Panc1 (cell line): ENCODE measurements at regions not wholly inside any gene's neighbourhood (a gene's known extent, or its start where the extent isn't known, plus 50 kb on each side); places are given as distances from the start of the nearest gene placed in this dataset.
"Not testable (repeated sequence)": the region's sequence is repeated elsewhere in the genome, so short reads cannot be mapped to it uniquely, and the experiment has no call there.

Source experiments
- ATAC-seq: fragments of 200-7000 bp; cut with Tn5 transposase; 2 replicates; pipeline ENCODE4 v1.9.1; 2020; ENCODE audit warnings: mild to moderate bottlenecking, moderate library complexity
- BruUV-seq: library from RNA; stranded (reverse); fragments of 400-500 nt; replicated peaks from 2 replicates; lab custom pipeline; 2021; lab: Mats Ljungman, UMichigan
- CTCF ChIA-PET: fragments of 300-600 bp; sonication (Branson Sonifier 250); formaldehyde crosslinking; loops from one replicate; lab custom pipeline; 2022; ENCODE audit warnings: antibody characterized with exemption; lab: Charles Lee
- POLR2A ChIA-PET: fragments of 300-600 bp; sonication (Branson Sonifier 250); formaldehyde crosslinking; loops from one replicate; lab custom pipeline; 2022; ENCODE audit warnings: antibody characterized with exemption; lab: Charles Lee
- DNase-seq: peaks from one replicate; pipeline ENCODE4 v3.0.0-alpha.2; 2010; ENCODE audit warnings: low read depth, low spot score
- H3K27ac ChIP-seq: 2 replicates; pipeline ENCODE4 v1.5.1; 2011; ENCODE audit warnings: mild to moderate bottlenecking, low read length, inconsistent platforms
- H3K27me3 ChIP-seq: fragments of 200-500 bp; sonication (Bioruptor generic); 2 replicates; pipeline ENCODE4 v1.6.0; 2014; ENCODE audit warnings: low read length, inconsistent platforms; ENCODE audit not compliant: control insufficient read depth, insufficient read depth
- H3K36me3 ChIP-seq: fragments of 200-500 bp; sonication (Bioruptor generic); 2 replicates; pipeline ENCODE4 v1.5.1; 2014; ENCODE audit warnings: inconsistent platforms, mild to moderate bottlenecking, low read length, moderate library complexity; ENCODE audit not compliant: control insufficient read depth, insufficient read depth
- H3K4me1 ChIP-seq: 2 replicates; pipeline ENCODE4 v1.5.1; 2011; ENCODE audit warnings: inconsistent platforms, mild to moderate bottlenecking, low read length, moderate library complexity; ENCODE audit not compliant: control insufficient read depth, insufficient read depth
- H3K4me3 ChIP-seq, 2 experiments: 2 replicates each; pipeline ENCODE4 v1.5.1; 2011 to 2012; ENCODE audit warnings: low read depth in 2 of 2, low read length in 2 of 2, mild to moderate bottlenecking in 2 of 2, inconsistent platforms in 1 of 2, moderate library complexity in 1 of 2
- H3K9me3 ChIP-seq: fragments of 200-500 bp; sonication (Bioruptor generic); 2 replicates; pipeline ENCODE4 v1.5.1; 2014; ENCODE audit warnings: low read depth, mild to moderate bottlenecking, inconsistent platforms, low read length, moderate library complexity; ENCODE audit not compliant: control insufficient read depth, insufficient read depth
- POLR2AphosphoS5 ChIP-seq: IDR thresholded peaks from 2 replicates; pipeline ENCODE4 v1.6.1; 2012; ENCODE audit warnings: mild to moderate bottlenecking, low read depth, low read length, moderate library complexity
- SIN3A ChIP-seq: IDR thresholded peaks from 2 replicates; pipeline ENCODE4 v1.6.1; 2012; ENCODE audit warnings: low read depth, mild to moderate bottlenecking, low read length, moderate library complexity, borderline replicate concordance; ENCODE audit not compliant: insufficient read depth
- TCF7L2 ChIP-seq: IDR thresholded peaks from 2 replicates; pipeline ENCODE4 v1.6.1; 2011; ENCODE audit warnings: mild to moderate bottlenecking, low read depth, low read length, inconsistent platforms
- in situ Hi-C: cut with HindIII; loops from 2 replicates; pipeline ENCODE4 v1.10.0; 2016; ENCODE audit warnings: low sequenced_read_pairs, low pct_unique_long_range_greater_than_20kb
- intact Hi-C: fragments of 100-400 bp; cut with micrococcal nuclease; formaldehyde crosslinking; loops from one replicate; pipeline ENCODE4 v1.10.0; 2022; ENCODE audit not compliant: unreplicated experiment
- TF ChIP-seq, protein P1 (sequence below): fragments of 450-650 bp; IDR thresholded peaks from 2 replicates; pipeline ENCODE4 v1.5.1; 2017; ENCODE audit warnings: mild to moderate bottlenecking
- TF ChIP-seq, protein P2 (sequence below), 2 experiments: IDR thresholded peaks; 2 replicates each; pipeline ENCODE4 v1.6.1; 2011 to 2012; ENCODE audit warnings: low read depth in 2 of 2, control low read depth in 1 of 2, low read length in 1 of 2, mild to moderate bottlenecking in 1 of 2, moderate library complexity in 1 of 2; ENCODE audit not compliant: insufficient read depth in 1 of 2

DNA sequence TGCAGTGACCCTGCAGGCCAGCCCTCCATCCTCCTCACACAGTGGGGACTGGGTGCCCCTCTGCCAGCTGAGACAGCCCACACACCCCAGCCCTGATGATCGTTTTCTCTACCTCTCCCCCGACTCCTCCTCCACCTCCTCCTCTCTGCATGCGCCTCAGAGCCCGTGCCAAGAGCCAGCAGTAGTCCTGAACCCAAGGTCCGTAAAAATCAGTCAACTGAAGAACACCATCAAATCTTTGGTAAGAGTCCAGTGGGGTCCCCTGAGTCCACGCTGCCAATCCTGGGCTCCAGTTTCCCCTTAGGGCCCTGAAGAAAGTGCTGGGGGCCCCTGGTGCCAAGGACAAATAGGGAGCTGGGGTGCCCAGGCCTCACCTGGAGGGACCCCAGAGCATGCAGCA is 109.3 kb upstream of the FAN1 start:
- Histone ChIP-seq H3K9me3 (no peaks in the 10 kb centered on the region), H3K27me3 (no peaks in the 10 kb centered on the region), H3K36me3 (no peaks in the 10 kb centered on the region), H3K4me3 (no peak overlapping the region), H3K27ac (no peak overlapping the region), H3K4me1 (no peaks in the 10 kb centered on the region)
- DNase-seq (no peak), ATAC-seq (no peak)
- intact Hi-C loops (no loop called here), in situ Hi-C loops (no loop called here)
- POLR2A ChIA-PET = no interaction called here
- BruUV-seq = no TSS peak
- CTCF ChIA-PET = no interaction called here
- TF ChIP-seq, protein P1, sequence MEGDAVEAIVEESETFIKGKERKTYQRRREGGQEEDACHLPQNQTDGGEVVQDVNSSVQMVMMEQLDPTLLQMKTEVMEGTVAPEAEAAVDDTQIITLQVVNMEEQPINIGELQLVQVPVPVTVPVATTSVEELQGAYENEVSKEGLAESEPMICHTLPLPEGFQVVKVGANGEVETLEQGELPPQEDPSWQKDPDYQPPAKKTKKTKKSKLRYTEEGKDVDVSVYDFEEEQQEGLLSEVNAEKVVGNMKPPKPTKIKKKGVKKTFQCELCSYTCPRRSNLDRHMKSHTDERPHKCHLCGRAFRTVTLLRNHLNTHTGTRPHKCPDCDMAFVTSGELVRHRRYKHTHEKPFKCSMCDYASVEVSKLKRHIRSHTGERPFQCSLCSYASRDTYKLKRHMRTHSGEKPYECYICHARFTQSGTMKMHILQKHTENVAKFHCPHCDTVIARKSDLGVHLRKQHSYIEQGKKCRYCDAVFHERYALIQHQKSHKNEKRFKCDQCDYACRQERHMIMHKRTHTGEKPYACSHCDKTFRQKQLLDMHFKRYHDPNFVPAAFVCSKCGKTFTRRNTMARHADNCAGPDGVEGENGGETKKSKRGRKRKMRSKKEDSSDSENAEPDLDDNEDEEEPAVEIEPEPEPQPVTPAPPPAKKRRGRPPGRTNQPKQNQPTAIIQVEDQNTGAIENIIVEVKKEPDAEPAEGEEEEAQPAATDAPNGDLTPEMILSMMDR = no peak
- TF ChIP-seq POLR2AphosphoS5 (no peak), SIN3A (no peak), TCF7L2 (no peak)
- TF ChIP-seq, protein P2, sequence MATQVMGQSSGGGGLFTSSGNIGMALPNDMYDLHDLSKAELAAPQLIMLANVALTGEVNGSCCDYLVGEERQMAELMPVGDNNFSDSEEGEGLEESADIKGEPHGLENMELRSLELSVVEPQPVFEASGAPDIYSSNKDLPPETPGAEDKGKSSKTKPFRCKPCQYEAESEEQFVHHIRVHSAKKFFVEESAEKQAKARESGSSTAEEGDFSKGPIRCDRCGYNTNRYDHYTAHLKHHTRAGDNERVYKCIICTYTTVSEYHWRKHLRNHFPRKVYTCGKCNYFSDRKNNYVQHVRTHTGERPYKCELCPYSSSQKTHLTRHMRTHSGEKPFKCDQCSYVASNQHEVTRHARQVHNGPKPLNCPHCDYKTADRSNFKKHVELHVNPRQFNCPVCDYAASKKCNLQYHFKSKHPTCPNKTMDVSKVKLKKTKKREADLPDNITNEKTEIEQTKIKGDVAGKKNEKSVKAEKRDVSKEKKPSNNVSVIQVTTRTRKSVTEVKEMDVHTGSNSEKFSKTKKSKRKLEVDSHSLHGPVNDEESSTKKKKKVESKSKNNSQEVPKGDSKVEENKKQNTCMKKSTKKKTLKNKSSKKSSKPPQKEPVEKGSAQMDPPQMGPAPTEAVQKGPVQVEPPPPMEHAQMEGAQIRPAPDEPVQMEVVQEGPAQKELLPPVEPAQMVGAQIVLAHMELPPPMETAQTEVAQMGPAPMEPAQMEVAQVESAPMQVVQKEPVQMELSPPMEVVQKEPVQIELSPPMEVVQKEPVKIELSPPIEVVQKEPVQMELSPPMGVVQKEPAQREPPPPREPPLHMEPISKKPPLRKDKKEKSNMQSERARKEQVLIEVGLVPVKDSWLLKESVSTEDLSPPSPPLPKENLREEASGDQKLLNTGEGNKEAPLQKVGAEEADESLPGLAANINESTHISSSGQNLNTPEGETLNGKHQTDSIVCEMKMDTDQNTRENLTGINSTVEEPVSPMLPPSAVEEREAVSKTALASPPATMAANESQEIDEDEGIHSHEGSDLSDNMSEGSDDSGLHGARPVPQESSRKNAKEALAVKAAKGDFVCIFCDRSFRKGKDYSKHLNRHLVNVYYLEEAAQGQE (IDR thresholded peaks at IDR 0.05; ENCODE audit: insufficient read depth in 1 of 2, low read depth in 2 of 2, low read length in 1 of 2) = no peak

DNA sequence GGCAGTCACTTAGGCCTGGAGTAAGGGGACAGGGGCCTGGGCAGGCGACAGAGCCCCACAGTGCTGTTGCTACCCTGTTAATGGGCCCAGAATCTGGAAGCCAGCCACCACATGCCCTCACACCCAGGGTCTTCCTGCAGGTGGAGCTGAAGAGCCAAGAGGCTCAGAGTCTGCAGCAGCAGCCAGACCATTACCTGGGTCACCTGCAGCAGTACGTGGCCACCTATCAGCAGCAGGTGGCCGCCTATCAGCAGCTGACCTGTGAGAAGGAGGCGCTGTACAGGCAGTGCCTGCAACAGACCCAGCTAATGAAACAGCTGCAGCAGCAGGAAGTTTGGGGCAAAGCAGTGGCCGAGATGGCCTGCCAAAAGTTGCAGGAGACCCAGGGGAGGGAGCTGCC is 104.2 kb upstream of the FAN1 start:
- CTCF ChIA-PET = not testable (repeated sequence)

More for the DNA sequence above, 104.2 kb upstream of the FAN1 start:
- H3K27me3 ChIP-seq, intact Hi-C loops, DNase-seq, H3K27ac ChIP-seq, H3K4me3 ChIP-seq, ATAC-seq, H3K4me1 ChIP-seq, in situ Hi-C loops, BruUV-seq, H3K9me3 ChIP-seq, POLR2A ChIA-PET, H3K36me3 ChIP-seq: not testable (repeated sequence)
- TF ChIP-seq, protein P1 = peak; percentile 46
